Astrocyte of the spinal cord (primary cell): ENCODE measurements at regions not wholly inside any gene's neighbourhood (a gene's known extent, or its start where the extent isn't known, plus 50 kb on each side); places are given as distances from the start of the nearest gene placed in this dataset.

Experiments
- DNase-seq: peaks from one replicate; pipeline ENCODE4 v3.0.0; 2011; ENCODE audit warnings: low read depth, low spot score
- H3K4me3 ChIP-seq: 2 replicates; pipeline ENCODE4 v1.5.1; 2011; ENCODE audit warnings: low read depth, mild to moderate bottlenecking, low read length, moderate library complexity
- CTCF ChIP-seq: IDR thresholded peaks from 2 replicates; pipeline ENCODE4 v1.5.1; 2012; ENCODE audit warnings: low read depth, mild to moderate bottlenecking, low read length, inconsistent platforms
- in situ Hi-C: cut with HindIII; loops from 2 replicates; pipeline ENCODE4 v1.10.0; 2017; ENCODE audit warnings: low sequenced_read_pairs

- TF ChIP-seq CTCF: peak; percentile 35
- DNase-seq: no peak
- in situ Hi-C loops: no loop called here
- no peak overlapping the region for H3K4me3 ChIP-seq
Measured at GRCh38 chrX:63128509-63128908, 222.6 kb downstream of the SPIN4 start.

GRCh38 chrX:63115196-63115595 lies 235.9 kb downstream of the SPIN4 start:
- no peak for DNase-seq
- no peak for TF ChIP-seq CTCF
- in situ Hi-C loops: no loop called here
- no peak overlapping the region for H3K4me3 ChIP-seq

- in situ Hi-C loops: no loop called here
- no peak for DNase-seq
- no peak for TF ChIP-seq CTCF
- no peak overlapping the region for H3K4me3 ChIP-seq
Measured at GRCh38 chrX:63101879-63102620, 249.1 kb downstream of the SPIN4 start.

- in situ Hi-C loops: no loop called here
- no peak overlapping the region for H3K4me3 ChIP-seq
- DNase-seq: no peak
- TF ChIP-seq CTCF: no peak
Measured at GRCh38 chrX:63058204-63058603, 292.9 kb downstream of the SPIN4 start.

GRCh38 chrX:63050225-63050624 lies 300.9 kb downstream of the SPIN4 start:
- TF ChIP-seq CTCF: no peak
- in situ Hi-C loops: no loop called here
- no peak overlapping the region for H3K4me3 ChIP-seq
- no peak for DNase-seq

- in situ Hi-C loops: no loop called here
- no peak for DNase-seq
- no peak for TF ChIP-seq CTCF
- no peak overlapping the region for H3K4me3 ChIP-seq
Measured at GRCh38 chrX:63032811-63033210, 318.3 kb downstream of the SPIN4 start.
